CD14-positive monocyte (primary cell): ENCODE measurements at regions not wholly inside any gene's neighbourhood (a gene's known extent, or its start where the extent isn't known, plus 50 kb on each side); places are given as distances from the start of the nearest gene placed in this dataset.

Experiments used
- DNase-seq, 3 donors: peaks; one replicate each; pipeline ENCODE4 v3.0.0-alpha.2; 2011 to 2022
- H2AFZ ChIP-seq: 2 replicates; pipeline ENCODE4 v1.6.0; 2012; ENCODE audit warnings: mild to moderate bottlenecking, low read depth, low read length, inconsistent platforms; ENCODE audit not compliant: insufficient read depth, poor library complexity, severe bottlenecking
- H3K27ac ChIP-seq, 2 donors: 1 replicate in 1 of 2; 2 replicates in 1 of 2; pipeline ENCODE4 v1.5.1; 2012 to 2013; ENCODE audit warnings: low read length in 2 of 2, control low read depth in 1 of 2, inconsistent platforms in 1 of 2, low read depth in 1 of 2, mild to moderate bottlenecking in 1 of 2
- H3K27me3 ChIP-seq, 2 donors: one replicate each; pipeline versions ENCODE4 v1.6.0 to v1.6.1; 2011 to 2013; ENCODE audit warnings: low read length in 2 of 2; ENCODE audit not compliant: control insufficient read depth in 2 of 2, insufficient read depth in 2 of 2
- H3K36me3 ChIP-seq, 2 donors: replicated peaks in 1 of 2; 1 replicate in 1 of 2; 2 replicates in 1 of 2; pipeline versions ENCODE4 v1.5.1 to v1.6.1; 2012 to 2013; ENCODE audit warnings: low read length in 2 of 2, control low read depth in 1 of 2, inconsistent platforms in 1 of 2, mild to moderate bottlenecking in 1 of 2; ENCODE audit not compliant: insufficient read depth in 2 of 2, control insufficient read depth in 1 of 2
- H3K4me1 ChIP-seq, 2 donors: 1 replicate in 1 of 2; 2 replicates in 1 of 2; pipeline versions ENCODE4 v1.5.1 to v1.6.1; 2012 to 2013; ENCODE audit warnings: low read length in 2 of 2, control low read depth in 1 of 2, inconsistent platforms in 1 of 2, mild to moderate bottlenecking in 1 of 2, moderate library complexity in 1 of 2; ENCODE audit not compliant: insufficient read depth in 2 of 2, control insufficient read depth in 1 of 2
- H3K4me2 ChIP-seq: replicated peaks from 2 replicates; pipeline ENCODE3; 2012; ENCODE audit warnings: low read length, moderate library complexity, mild to moderate bottlenecking; ENCODE audit not compliant: poor library complexity, severe bottlenecking; ENCODE audit errors: extremely low read depth
- H3K4me3 ChIP-seq, 3 experiments: fragments of 200-600 bp in 1 of 3; sonication (generic) in 1 of 3; replicated peaks in 1 of 3; 1 replicate in 2 of 3; 2 replicates in 1 of 3; pipeline ENCODE4 v1.5.1; 2011 to 2013; ENCODE audit warnings: low read length in 3 of 3, mild to moderate bottlenecking in 3 of 3, control low read depth in 2 of 3, low read depth in 2 of 3, inconsistent platforms in 1 of 3, moderate library complexity in 1 of 3
- H3K79me2 ChIP-seq: 2 replicates; pipeline ENCODE4 v1.6.0; 2012; ENCODE audit warnings: mild to moderate bottlenecking, control low read depth, inconsistent platforms, low read length, moderate library complexity; ENCODE audit not compliant: insufficient read depth
- H3K9ac ChIP-seq: 2 replicates; pipeline ENCODE4 v1.6.0; 2017; ENCODE audit warnings: low read length, mild to moderate bottlenecking; ENCODE audit not compliant: insufficient read depth, poor library complexity, severe bottlenecking
- H3K9me3 ChIP-seq, 2 donors: replicated peaks in 1 of 2; 1 replicate in 1 of 2; 2 replicates in 1 of 2; pipeline versions ENCODE4 v1.5.1 to v1.6.1; 2012 to 2013; ENCODE audit warnings: low read length in 2 of 2, control low read depth in 1 of 2; ENCODE audit not compliant: control insufficient read depth in 1 of 2, insufficient read depth in 1 of 2
- H4K20me1 ChIP-seq: 2 replicates; pipeline ENCODE4 v1.6.0; 2012; ENCODE audit warnings: mild to moderate bottlenecking, low read length, control low read depth, moderate library complexity; ENCODE audit not compliant: insufficient read depth
- H3K27ac Mint-ChIP-seq, 7 donors: one replicate each; pipeline ENCODE4 v1.8.0; 2020; ENCODE audit warnings: mild to moderate bottlenecking in 7 of 7, mixed read lengths in 7 of 7, moderate library complexity in 6 of 7, inconsistent platforms in 2 of 7
- H3K27me3 Mint-ChIP-seq, 3 donors: one replicate each; pipeline ENCODE4 v1.8.0; 2021 to 2022; ENCODE audit warnings: low read depth in 3 of 3, mild to moderate bottlenecking in 3 of 3, mixed read lengths in 3 of 3, moderate library complexity in 3 of 3, inconsistent platforms in 1 of 3
- H3K36me3 Mint-ChIP-seq, 2 donors: one replicate each; pipeline ENCODE4 v1.8.0; 2020; ENCODE audit warnings: mixed read lengths in 2 of 2, inconsistent platforms in 1 of 2, mild to moderate bottlenecking in 1 of 2
- H3K4me1 Mint-ChIP-seq: one replicate; pipeline ENCODE4 v1.8.0; 2020; ENCODE audit warnings: mild to moderate bottlenecking, mixed read lengths
- H3K4me3 Mint-ChIP-seq, 2 donors: one replicate each; pipeline ENCODE4 v1.8.0; 2020; ENCODE audit warnings: mild to moderate bottlenecking in 2 of 2, mixed read lengths in 2 of 2, moderate library complexity in 1 of 2
- H3K9me3 Mint-ChIP-seq, 7 donors: one replicate each; pipeline ENCODE4 v1.8.0; 2020 to 2022; ENCODE audit warnings: mixed read lengths in 7 of 7, mild to moderate bottlenecking in 6 of 7, moderate library complexity in 6 of 7, inconsistent platforms in 2 of 7
- CTCF ChIP-seq: fragments of 200-600 bp; IDR thresholded peaks from one replicate; pipeline ENCODE4 v1.8.0; 2022; ENCODE audit warnings: antibody characterized with exemption, mild to moderate bottlenecking
- WGBS: methylation state at CpG from one replicate; pipeline ENCODE4 v1.1.5; 2013; ENCODE audit warnings: missing lambda C conversion rate; ENCODE audit not compliant: insufficient coverage; 5-methylcytosine and 5-hydroxymethylcytosine counted together
- intact Hi-C, 2 donors: fragments of 100-400 bp; cut with micrococcal nuclease; formaldehyde crosslinking; loops; one replicate each; pipeline versions ENCODE4 v1.15.0 to v1.15.1; 2023

- H3K4me2 ChIP-seq, result no peak overlapping the region
- peaks cover 0 to 2% (median 0%) of the 10 kb centered on the region in 3 donors for H3K27me3 Mint-ChIP-seq
- H3K9me3 ChIP-seq, result no peaks in the 10 kb centered on the region
- no peaks in the 10 kb centered on the region for H3K27me3 ChIP-seq
- no peak overlapping the region for H3K27ac Mint-ChIP-seq
- H3K9me3 Mint-ChIP-seq, result no peaks in the 10 kb centered on the region
- H3K4me1 Mint-ChIP-seq, result no peaks in the 10 kb centered on the region
- H2AFZ ChIP-seq, result no peak overlapping the region
- no peaks in the 10 kb centered on the region for H4K20me1 ChIP-seq
- DNase-seq, result no peak
- no peak overlapping the region for H3K27ac ChIP-seq
- no peaks in the 10 kb centered on the region for H3K79me2 ChIP-seq
- H3K4me3 ChIP-seq, result no peak overlapping the region
- H3K4me1 ChIP-seq, result no peaks in the 10 kb centered on the region
- H3K36me3 ChIP-seq, result no peaks in the 10 kb centered on the region
- no peak overlapping the region for H3K9ac ChIP-seq
- intact Hi-C loops, result no loop called here
- TF ChIP-seq CTCF, result no peak
- 93% methylated on average over 4 of the region's 5 CpGs for WGBS
- H3K4me3 Mint-ChIP-seq, result no peak overlapping the region
- no peaks in the 10 kb centered on the region for H3K36me3 Mint-ChIP-seq
These were observed 163.6 kb upstream of the VRK2 start for GRCh38 chr2:57882895-57883515.

- Histone ChIP-seq H3K4me1 (no peaks in the 10 kb centered on the region), H3K9ac (no peak overlapping the region), H3K79me2 (no peaks in the 10 kb centered on the region), H3K27me3 (no peaks in the 10 kb centered on the region), H3K27ac (no peak overlapping the region), H3K9me3 (no peaks in the 10 kb centered on the region), H3K36me3 (no peaks in the 10 kb centered on the region), H4K20me1 (no peaks in the 10 kb centered on the region), H2AFZ (no peak overlapping the region), H3K4me3 (no peak overlapping the region), H3K4me2 (no peak overlapping the region)
- DNase-seq, result no peak
- Mint-ChIP-seq H3K9me3 (no peaks in the 10 kb centered on the region), H3K4me1 (no peaks in the 10 kb centered on the region), H3K27ac (no peak overlapping the region), H3K4me3 (no peak overlapping the region), H3K36me3 (no peaks in the 10 kb centered on the region), H3K27me3 (peaks cover 0 to 2% (median 0%) of the 10 kb centered on the region in 3 donors)
- no peak for TF ChIP-seq CTCF
- WGBS, result no CpG with 5 or more reads among the region's 1 CpG
- intact Hi-C loops, result no loop called here
These were observed 162.3 kb upstream of the VRK2 start for GRCh38 chr2:57884281-57884680.
